Ishikawa (cell line): ENCODE measurements at regions not wholly inside any gene's neighbourhood (a gene's known extent, or its start where the extent isn't known, plus 50 kb on each side); places are given as distances from the start of the nearest gene placed in this dataset.

Experiments
- CEBPB ChIP-seq: IDR thresholded peaks from 2 replicates; pipeline ENCODE4 v1.6.1; 2012
- TF ChIP-seq, protein P1 (sequence below): IDR thresholded peaks from 2 replicates; pipeline ENCODE4 v1.6.1; 2012

- TF ChIP-seq, protein P1, sequence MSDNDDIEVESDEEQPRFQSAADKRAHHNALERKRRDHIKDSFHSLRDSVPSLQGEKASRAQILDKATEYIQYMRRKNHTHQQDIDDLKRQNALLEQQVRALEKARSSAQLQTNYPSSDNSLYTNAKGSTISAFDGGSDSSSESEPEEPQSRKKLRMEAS, result no peak
- no peak for TF ChIP-seq CEBPB
Observed at GRCh38 chrX:113274791-113275190, 434.2 kb upstream of the AMOT start.
